GM19452 (cell line): ENCODE measurements at regions not wholly inside any gene's neighbourhood (a gene's known extent, or its start where the extent isn't known, plus 50 kb on each side); places are given as distances from the start of the nearest gene placed in this dataset.
"Not testable (repeated sequence)": the region's sequence is repeated elsewhere in the genome, so short reads cannot be mapped to it uniquely, and the experiment has no call there.

ENCODE experiments used
- ATAC-seq: cut with Tn5 transposase; IDR thresholded peaks from one replicate; pipeline ENCODE4 v1.9.1; 2021; ENCODE audit not compliant: unreplicated experiment

GRCh38 chr20:22815206-22815551 lies 219.9 kb upstream of the SSTR4 start:
- no peak for ATAC-seq

GRCh38 chr20:22815603-22816315 lies 219.4 kb upstream of the SSTR4 start:
- ATAC-seq, result no peak

- no peak for ATAC-seq
Measured at GRCh38 chr20:22818636-22819035, 216.5 kb upstream of the SSTR4 start.

- ATAC-seq, result no peak
Measured at GRCh38 chr20:22819112-22819511, 216.0 kb upstream of the SSTR4 start.

GRCh38 chr20:22819784-22820183 lies 215.3 kb upstream of the SSTR4 start:
- ATAC-seq, result no peak

GRCh38 chr20:22821081-22821727 lies 213.9 kb upstream of the SSTR4 start:
- no peak for ATAC-seq

GRCh38 chr20:22821796-22822195 lies 213.3 kb upstream of the SSTR4 start:
- ATAC-seq, result no peak

- ATAC-seq, result no peak
Measured at GRCh38 chr20:22823119-22823518, 212.0 kb upstream of the SSTR4 start.

- ATAC-seq, result no peak
Measured at GRCh38 chr20:22824077-22824476, 211.0 kb upstream of the SSTR4 start.

- ATAC-seq, result no peak
Measured at GRCh38 chr20:22825076-22825475, 210.0 kb upstream of the SSTR4 start.

- ATAC-seq, result no peak
Measured at GRCh38 chr20:22825546-22825945, 209.6 kb upstream of the SSTR4 start.

- no peak for ATAC-seq
Measured at GRCh38 chr20:22826306-22827230, 208.5 kb upstream of the SSTR4 start.

- ATAC-seq, result no peak
Measured at GRCh38 chr20:22827916-22828315, 207.2 kb upstream of the SSTR4 start.

GRCh38 chr20:22829356-22829755 lies 205.8 kb upstream of the SSTR4 start:
- no peak for ATAC-seq

- no peak for ATAC-seq
Measured at GRCh38 chr20:22830138-22830537, 205.0 kb upstream of the SSTR4 start.

- ATAC-seq, result not testable (repeated sequence)
Measured at GRCh38 chr20:22830715-22831114, 204.4 kb upstream of the SSTR4 start.

GRCh38 chr20:22833851-22834250 lies 201.3 kb upstream of the SSTR4 start:
- no peak for ATAC-seq

- ATAC-seq, result no peak
Measured at GRCh38 chr20:22834651-22835256, 200.4 kb upstream of the SSTR4 start.

GRCh38 chr20:22836211-22836610 lies 198.9 kb upstream of the SSTR4 start:
- no peak for ATAC-seq

GRCh38 chr20:22836877-22837276 lies 198.2 kb upstream of the SSTR4 start:
- ATAC-seq, result no peak

- ATAC-seq, result no peak
Measured at GRCh38 chr20:22838001-22838400, 197.1 kb upstream of the SSTR4 start.
